A172 (cell line): ENCODE measurements at regions not wholly inside any gene's neighbourhood (a gene's known extent, or its start where the extent isn't known, plus 50 kb on each side); places are given as distances from the start of the nearest gene placed in this dataset.
A peak's percentile ranks its signal among the peaks of the same experiment; 100 is the strongest.
"Not testable (repeated sequence)": the region's sequence is repeated elsewhere in the genome, so short reads cannot be mapped to it uniquely, and the experiment has no call there.

ENCODE experiments used
- DNase-seq: peaks from one replicate; pipeline ENCODE4 v3.0.0-alpha.2; 2015; ENCODE audit warnings: low spot score

GRCh38 chrY:12448561-12448960, 252.5 kb upstream of the USP9Y start:
- DNase-seq: not testable (repeated sequence)

GRCh38 chrY:12453318-12453717, 247.7 kb upstream of the USP9Y start:
- not testable (repeated sequence) for DNase-seq

- no peak for DNase-seq
Measured at GRCh38 chrY:12459965-12460364, 241.1 kb upstream of the USP9Y start.

- DNase-seq: no peak
Measured at GRCh38 chrY:12464155-12464554, 236.9 kb upstream of the USP9Y start.

- no peak for DNase-seq
Measured at GRCh38 chrY:12465706-12466105, 235.3 kb upstream of the USP9Y start.

GRCh38 chrY:12469081-12469480, 231.9 kb upstream of the USP9Y start:
- DNase-seq: peak; percentile 48

GRCh38 chrY:12474472-12474871, 226.6 kb upstream of the USP9Y start:
- DNase-seq: no peak

- peak; percentile 30 for DNase-seq
Measured at GRCh38 chrY:12479382-12479781, 221.6 kb upstream of the USP9Y start.

GRCh38 chrY:12483394-12483793, 217.6 kb upstream of the USP9Y start:
- DNase-seq: no peak

- peak; percentile 56 for DNase-seq
Measured at GRCh38 chrY:12490558-12491209, 210.3 kb upstream of the USP9Y start.

GRCh38 chrY:12492218-12492617, 208.8 kb upstream of the USP9Y start:
- no peak for DNase-seq

- DNase-seq: no peak
Measured at GRCh38 chrY:12496007-12496406, 205.0 kb upstream of the USP9Y start.

GRCh38 chrY:12500096-12500495, 200.9 kb upstream of the USP9Y start:
- no peak for DNase-seq

GRCh38 chrY:12504028-12504427, 197.0 kb upstream of the USP9Y start:
- peak; percentile 57 for DNase-seq

- DNase-seq: no peak
Measured at GRCh38 chrY:12517338-12517737, 183.7 kb upstream of the USP9Y start.

- DNase-seq: no peak
Measured at GRCh38 chrY:12525206-12525605, 175.8 kb upstream of the USP9Y start.

GRCh38 chrY:12526362-12527063, 174.5 kb upstream of the USP9Y start:
- no peak for DNase-seq

GRCh38 chrY:12537226-12537854, 163.7 kb upstream of the USP9Y start:
- DNase-seq: no peak

- DNase-seq: no peak
Measured at GRCh38 chrY:12546746-12547420, 154.1 kb upstream of the USP9Y start.

- DNase-seq: peak; percentile 83
Measured at GRCh38 chrY:12552471-12553283, 148.4 kb upstream of the USP9Y start.

GRCh38 chrY:12553909-12554308, 147.1 kb upstream of the USP9Y start:
- peak; percentile 50 for DNase-seq

GRCh38 chrY:12555005-12555404, 146.0 kb upstream of the USP9Y start:
- peak; percentile 62 for DNase-seq
